ENCODE measurements at regions not wholly inside any gene's neighbourhood (a gene's known extent, or its start where the extent isn't known, plus 50 kb on each side); places are given as distances from the start of the nearest gene placed in this dataset.
"Not testable (repeated sequence)": the region's sequence is repeated elsewhere in the genome, so short reads cannot be mapped to it uniquely, and the experiment has no call there.

- no peak for DNase-seq
Observed at GRCh38 chr3:5366746-5367145, 179.2 kb downstream of the EDEM1 start.

- not testable (repeated sequence) for DNase-seq
Observed at GRCh38 chr3:5371555-5371954, 184.0 kb downstream of the EDEM1 start.

- DNase-seq: no peak
Observed at GRCh38 chr3:5376761-5377160, 189.3 kb downstream of the EDEM1 start.

- not testable (repeated sequence) for DNase-seq
Observed at GRCh38 chr3:5379266-5379665, 191.8 kb downstream of the EDEM1 start.

- DNase-seq: not testable (repeated sequence)
Observed at GRCh38 chr3:5383486-5384263, 196.2 kb downstream of the EDEM1 start.

- DNase-seq: no peak
Observed at GRCh38 chr3:5384557-5385236, 197.2 kb downstream of the EDEM1 start.

- no peak for DNase-seq
Observed at GRCh38 chr3:5388091-5388490, 200.6 kb downstream of the EDEM1 start.

- no peak for DNase-seq
Observed at GRCh38 chr3:5389057-5389456, 201.6 kb downstream of the EDEM1 start.

- DNase-seq: no peak
Observed at GRCh38 chr3:5390221-5390620, 202.7 kb downstream of the EDEM1 start.

- DNase-seq: no peak
Observed at GRCh38 chr3:5390936-5391625, 203.6 kb downstream of the EDEM1 start.

GRCh38 chr3:5401002-5401401, 213.5 kb downstream of the EDEM1 start:
- no peak for DNase-seq

GRCh38 chr3:5404718-5405117, 217.2 kb downstream of the EDEM1 start:
- DNase-seq: no peak

GRCh38 chr3:5411786-5412185, 224.3 kb downstream of the EDEM1 start:
- DNase-seq: no peak

- no peak for DNase-seq
Observed at GRCh38 chr3:5423076-5423475, 235.6 kb downstream of the EDEM1 start.

- DNase-seq: no peak
Observed at GRCh38 chr3:5423523-5423922, 236.0 kb downstream of the EDEM1 start.

- DNase-seq: no peak
Observed at GRCh38 chr3:5425371-5425770, 237.9 kb downstream of the EDEM1 start.

GRCh38 chr3:5426094-5426883, 238.8 kb downstream of the EDEM1 start:
- peak; percentile 30 to 70 for DNase-seq

- no peak for DNase-seq
Observed at GRCh38 chr3:5427021-5427420, 239.5 kb downstream of the EDEM1 start.

GRCh38 chr3:5427938-5428337, 240.4 kb downstream of the EDEM1 start:
- DNase-seq: no peak

- DNase-seq: no peak
Observed at GRCh38 chr3:5428607-5429516, 241.4 kb downstream of the EDEM1 start.

- DNase-seq: no peak
Observed at GRCh38 chr3:5429517-5429890, 242.0 kb downstream of the EDEM1 start.

GRCh38 chr3:5430701-5431100, 243.2 kb downstream of the EDEM1 start:
- no peak for DNase-seq

Measured in SW 1271 (cell line).